ENCODE measurements at regions not wholly inside any gene's neighbourhood (a gene's known extent, or its start where the extent isn't known, plus 50 kb on each side); places are given as distances from the start of the nearest gene placed in this dataset.

GRCh38 chr1:219537223-219537631, 75.7 kb downstream of the ZC3H11B start:
- H3K27ac ChIP-seq = no peak overlapping the region
- H3K4me3 ChIP-seq = no peak overlapping the region
- no peaks in the 10 kb centered on the region for H3K4me1 ChIP-seq
- no peaks in the 10 kb centered on the region for H3K9me3 ChIP-seq
- DNase-seq = no peak
- TF ChIP-seq POLR2A (IDR thresholded peaks at IDR 0.05) (no peak), EP300 (IDR thresholded peaks at IDR 0.05) (no peak), POLR2AphosphoS5 (IDR thresholded peaks at IDR 0.05) (no peak)
- TF ChIP-seq, protein P1, sequence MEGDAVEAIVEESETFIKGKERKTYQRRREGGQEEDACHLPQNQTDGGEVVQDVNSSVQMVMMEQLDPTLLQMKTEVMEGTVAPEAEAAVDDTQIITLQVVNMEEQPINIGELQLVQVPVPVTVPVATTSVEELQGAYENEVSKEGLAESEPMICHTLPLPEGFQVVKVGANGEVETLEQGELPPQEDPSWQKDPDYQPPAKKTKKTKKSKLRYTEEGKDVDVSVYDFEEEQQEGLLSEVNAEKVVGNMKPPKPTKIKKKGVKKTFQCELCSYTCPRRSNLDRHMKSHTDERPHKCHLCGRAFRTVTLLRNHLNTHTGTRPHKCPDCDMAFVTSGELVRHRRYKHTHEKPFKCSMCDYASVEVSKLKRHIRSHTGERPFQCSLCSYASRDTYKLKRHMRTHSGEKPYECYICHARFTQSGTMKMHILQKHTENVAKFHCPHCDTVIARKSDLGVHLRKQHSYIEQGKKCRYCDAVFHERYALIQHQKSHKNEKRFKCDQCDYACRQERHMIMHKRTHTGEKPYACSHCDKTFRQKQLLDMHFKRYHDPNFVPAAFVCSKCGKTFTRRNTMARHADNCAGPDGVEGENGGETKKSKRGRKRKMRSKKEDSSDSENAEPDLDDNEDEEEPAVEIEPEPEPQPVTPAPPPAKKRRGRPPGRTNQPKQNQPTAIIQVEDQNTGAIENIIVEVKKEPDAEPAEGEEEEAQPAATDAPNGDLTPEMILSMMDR (IDR thresholded peaks at IDR 0.05) = no peak
- WGBS, 2 donors = 57 to 76% methylated on average over 2 of the region's 2 CpGs
- intact Hi-C loops (cut with DNase I) = no loop called here
- H3K27me3 ChIP-seq = no peaks in the 10 kb centered on the region
- H3K36me3 ChIP-seq = no peaks in the 10 kb centered on the region

- Histone ChIP-seq H3K27ac (no peak overlapping the region), H3K4me3 (no peak overlapping the region), H3K9me3 (no peaks in the 10 kb centered on the region), H3K36me3 (no peaks in the 10 kb centered on the region), H3K27me3 (no peaks in the 10 kb centered on the region), H3K4me1 (no peaks in the 10 kb centered on the region)
- intact Hi-C loops (cut with DNase I) = no loop called here
- 65 to 88% methylated on average over 4 of the region's 4 CpGs for WGBS, 2 donors
- DNase-seq = no peak
- TF ChIP-seq, protein P1 (IDR thresholded peaks at IDR 0.05) = no peak
- TF ChIP-seq EP300 (IDR thresholded peaks at IDR 0.05) (no peak), POLR2A (IDR thresholded peaks at IDR 0.05) (no peak), POLR2AphosphoS5 (IDR thresholded peaks at IDR 0.05) (no peak)
Measured at GRCh38 chr1:219536038-219536437, 76.9 kb downstream of the ZC3H11B start.

- DNase-seq = no peak
- Histone ChIP-seq H3K27ac (no peak overlapping the region), H3K4me3 (no peak overlapping the region), H3K4me1 (no peaks in the 10 kb centered on the region), H3K36me3 (no peaks in the 10 kb centered on the region), H3K9me3 (no peaks in the 10 kb centered on the region), H3K27me3 (no peaks in the 10 kb centered on the region)
- TF ChIP-seq EP300 (IDR thresholded peaks at IDR 0.05) = no peak
- TF ChIP-seq, protein P1 (IDR thresholded peaks at IDR 0.05) = no peak
- TF ChIP-seq POLR2AphosphoS5 (IDR thresholded peaks at IDR 0.05) = no peak
- no peak for TF ChIP-seq POLR2A (IDR thresholded peaks at IDR 0.05)
- intact Hi-C loops (cut with DNase I) = no loop called here
- 37 to 71% methylated on average over 1 of the region's 1 CpG for WGBS, 2 donors
Measured at GRCh38 chr1:219534991-219535390, 77.9 kb downstream of the ZC3H11B start.

DNA sequence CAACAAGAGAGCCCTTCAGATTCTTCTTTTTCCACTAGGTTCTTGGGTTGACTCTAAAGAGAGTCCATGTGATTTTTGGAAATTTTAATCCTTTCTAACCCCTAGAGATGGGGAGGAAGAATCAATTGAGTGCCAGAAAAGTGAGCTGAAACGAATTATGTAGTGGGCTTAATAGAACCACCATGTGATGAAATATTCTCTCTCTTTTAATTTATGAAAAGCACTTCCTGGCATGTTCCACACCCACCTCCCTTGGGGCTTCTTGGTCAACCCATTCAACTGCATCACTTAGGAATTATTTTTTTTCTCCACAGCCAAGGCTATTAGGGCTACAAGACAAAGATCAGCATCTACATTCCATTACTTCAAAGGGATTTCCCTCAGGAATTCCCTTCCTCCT, 79.6 kb downstream of the ZC3H11B start:
- no peaks in the 10 kb centered on the region for H3K9me3 ChIP-seq
- no peak overlapping the region for H3K27ac ChIP-seq
- no peak for TF ChIP-seq EP300 (IDR thresholded peaks at IDR 0.05)
- TF ChIP-seq POLR2AphosphoS5 (IDR thresholded peaks at IDR 0.05) = peak in 1 of 4 donors; percentile 21
- WGBS, 2 donors = 9 to 46% methylated on average over 1 of the region's 1 CpG
- DNase-seq = peak; percentile 69
- no peaks in the 10 kb centered on the region for H3K4me1 ChIP-seq
- H3K36me3 ChIP-seq = no peaks in the 10 kb centered on the region
- no peaks in the 10 kb centered on the region for H3K27me3 ChIP-seq
- intact Hi-C loops (cut with DNase I) = no loop called here
- H3K4me3 ChIP-seq = no peak overlapping the region

- no peak for TF ChIP-seq POLR2A (IDR thresholded peaks at IDR 0.05)
- TF ChIP-seq EP300 (IDR thresholded peaks at IDR 0.05) = no peak
- TF ChIP-seq, protein P1 (IDR thresholded peaks at IDR 0.05) = no peak
- TF ChIP-seq POLR2AphosphoS5 (IDR thresholded peaks at IDR 0.05) = no peak
- H3K27me3 ChIP-seq = no peaks in the 10 kb centered on the region
- WGBS, 2 donors = 57 to 80% methylated on average over 2 of the region's 2 CpGs
- no peak for DNase-seq
- H3K27ac ChIP-seq = no peak overlapping the region
- no peaks in the 10 kb centered on the region for H3K4me1 ChIP-seq
- H3K9me3 ChIP-seq = no peaks in the 10 kb centered on the region
- H3K4me3 ChIP-seq = no peak overlapping the region
- no peaks in the 10 kb centered on the region for H3K36me3 ChIP-seq
- intact Hi-C loops (cut with DNase I) = no loop called here
Measured at GRCh38 chr1:219529116-219529515, 83.8 kb downstream of the ZC3H11B start.

All from sigmoid colon (tissue), 6 donors.